ENCODE measurements at regions not wholly inside any gene's neighbourhood (a gene's known extent, or its start where the extent isn't known, plus 50 kb on each side); places are given as distances from the start of the nearest gene placed in this dataset.

DNA sequence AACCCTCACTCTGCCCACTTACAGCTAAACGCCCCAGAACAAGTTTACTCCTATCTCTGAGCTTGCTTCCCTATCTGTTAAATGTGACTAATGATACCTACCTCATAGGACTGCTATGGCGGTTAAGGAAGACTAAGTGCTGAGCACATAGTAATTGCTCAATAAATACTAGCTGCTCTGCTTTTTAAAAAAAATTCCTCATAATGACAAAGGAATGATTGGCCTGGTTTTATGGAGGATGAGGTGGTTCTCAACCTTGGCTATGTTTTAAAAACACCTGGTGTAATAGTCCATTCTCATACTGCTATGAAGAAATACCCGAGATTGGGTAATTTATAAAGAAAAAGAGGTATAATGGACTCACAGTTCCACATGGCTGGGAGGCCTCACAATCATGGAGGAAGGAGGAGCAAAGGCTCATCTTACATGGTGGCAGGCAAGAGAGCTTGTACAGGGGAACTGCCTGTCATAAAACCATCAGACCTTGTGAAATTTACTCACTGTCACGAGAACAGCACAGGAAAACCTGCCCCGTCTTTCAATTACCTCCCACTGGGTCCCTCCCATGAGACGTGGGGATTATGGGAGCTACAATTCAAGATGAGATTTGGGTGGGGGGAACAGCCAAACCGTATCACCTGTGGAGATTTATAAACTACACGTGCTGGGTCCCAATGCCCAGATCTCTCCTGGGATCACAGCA lies 127.2 kb upstream of the SYT13 start:
- no peak for TF ChIP-seq POLR2A (IDR thresholded peaks at IDR 0.05)
- TF ChIP-seq, protein P1, sequence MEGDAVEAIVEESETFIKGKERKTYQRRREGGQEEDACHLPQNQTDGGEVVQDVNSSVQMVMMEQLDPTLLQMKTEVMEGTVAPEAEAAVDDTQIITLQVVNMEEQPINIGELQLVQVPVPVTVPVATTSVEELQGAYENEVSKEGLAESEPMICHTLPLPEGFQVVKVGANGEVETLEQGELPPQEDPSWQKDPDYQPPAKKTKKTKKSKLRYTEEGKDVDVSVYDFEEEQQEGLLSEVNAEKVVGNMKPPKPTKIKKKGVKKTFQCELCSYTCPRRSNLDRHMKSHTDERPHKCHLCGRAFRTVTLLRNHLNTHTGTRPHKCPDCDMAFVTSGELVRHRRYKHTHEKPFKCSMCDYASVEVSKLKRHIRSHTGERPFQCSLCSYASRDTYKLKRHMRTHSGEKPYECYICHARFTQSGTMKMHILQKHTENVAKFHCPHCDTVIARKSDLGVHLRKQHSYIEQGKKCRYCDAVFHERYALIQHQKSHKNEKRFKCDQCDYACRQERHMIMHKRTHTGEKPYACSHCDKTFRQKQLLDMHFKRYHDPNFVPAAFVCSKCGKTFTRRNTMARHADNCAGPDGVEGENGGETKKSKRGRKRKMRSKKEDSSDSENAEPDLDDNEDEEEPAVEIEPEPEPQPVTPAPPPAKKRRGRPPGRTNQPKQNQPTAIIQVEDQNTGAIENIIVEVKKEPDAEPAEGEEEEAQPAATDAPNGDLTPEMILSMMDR (IDR thresholded peaks at IDR 0.05), result no peak
- no peak for TF ChIP-seq POLR2AphosphoS5 (IDR thresholded peaks at IDR 0.05)
- TF ChIP-seq EP300 (IDR thresholded peaks at IDR 0.05), result no peak

Data from suprapubic skin (tissue), 4 donors.